ENCODE measurements at regions not wholly inside any gene's neighbourhood (a gene's known extent, or its start where the extent isn't known, plus 50 kb on each side); places are given as distances from the start of the nearest gene placed in this dataset.

DNA sequence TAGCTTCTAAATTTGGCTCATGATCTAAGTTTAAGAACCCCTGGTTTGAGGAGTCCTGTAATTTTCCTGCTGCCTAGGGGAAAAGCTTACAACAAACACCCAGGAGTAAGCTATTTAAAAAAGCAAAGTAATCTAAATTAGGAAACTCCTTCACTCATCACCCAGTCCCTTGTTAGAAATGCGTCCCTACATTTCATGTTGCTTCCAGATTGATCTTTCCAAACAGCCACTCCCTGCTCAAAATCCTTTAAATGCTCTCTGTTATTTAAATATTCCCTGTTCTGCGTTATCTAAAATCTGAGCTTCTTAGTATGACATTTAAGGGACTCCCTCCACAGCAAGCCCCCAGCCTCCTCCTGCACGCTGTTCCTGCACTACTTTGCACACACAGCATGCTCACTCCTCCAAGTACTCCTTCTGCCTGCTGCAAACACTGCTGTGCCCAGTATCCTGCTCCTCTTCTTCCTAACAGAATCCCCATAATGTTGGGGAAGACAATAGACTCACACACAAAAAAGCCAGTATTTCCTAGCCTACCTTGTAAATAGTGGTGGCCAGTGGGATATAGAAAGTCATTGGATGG, 123.3 kb upstream of the RASEF start:
- TF ChIP-seq, protein P1, sequence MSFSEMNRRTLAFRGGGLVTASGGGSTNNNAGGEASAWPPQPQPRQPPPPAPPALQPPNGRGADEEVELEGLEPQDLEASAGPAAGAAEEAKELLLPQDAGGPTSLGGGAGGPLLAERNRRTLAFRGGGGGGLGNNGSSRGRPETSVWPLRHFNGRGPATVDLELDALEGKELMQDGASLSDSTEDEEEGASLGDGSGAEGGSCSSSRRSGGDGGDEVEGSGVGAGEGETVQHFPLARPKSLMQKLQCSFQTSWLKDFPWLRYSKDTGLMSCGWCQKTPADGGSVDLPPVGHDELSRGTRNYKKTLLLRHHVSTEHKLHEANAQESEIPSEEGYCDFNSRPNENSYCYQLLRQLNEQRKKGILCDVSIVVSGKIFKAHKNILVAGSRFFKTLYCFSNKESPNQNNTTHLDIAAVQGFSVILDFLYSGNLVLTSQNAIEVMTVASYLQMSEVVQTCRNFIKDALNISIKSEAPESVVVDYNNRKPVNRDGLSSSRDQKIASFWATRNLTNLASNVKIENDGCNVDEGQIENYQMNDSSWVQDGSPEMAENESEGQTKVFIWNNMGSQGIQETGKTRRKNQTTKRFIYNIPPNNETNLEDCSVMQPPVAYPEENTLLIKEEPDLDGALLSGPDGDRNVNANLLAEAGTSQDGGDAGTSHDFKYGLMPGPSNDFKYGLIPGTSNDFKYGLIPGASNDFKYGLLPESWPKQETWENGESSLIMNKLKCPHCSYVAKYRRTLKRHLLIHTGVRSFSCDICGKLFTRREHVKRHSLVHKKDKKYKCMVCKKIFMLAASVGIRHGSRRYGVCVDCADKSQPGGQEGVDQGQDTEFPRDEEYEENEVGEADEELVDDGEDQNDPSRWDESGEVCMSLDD (tag by site-specific recombination; IDR thresholded peaks at IDR 0.05) = no peak
- TF ChIP-seq GFI1B (tag by site-specific recombination; IDR thresholded peaks at IDR 0.05) (no peak), SETDB1 (IDR thresholded peaks at IDR 0.05; ENCODE audit: insufficient read length, low read length) (no peak), ZNF354C (tag by site-specific recombination; IDR thresholded peaks at IDR 0.05; ENCODE audit: borderline replicate concordance, low read depth) (no peak), ZNF239 (tag by site-specific recombination; IDR thresholded peaks at IDR 0.05) (no peak)
- TF ChIP-seq, protein P2, sequence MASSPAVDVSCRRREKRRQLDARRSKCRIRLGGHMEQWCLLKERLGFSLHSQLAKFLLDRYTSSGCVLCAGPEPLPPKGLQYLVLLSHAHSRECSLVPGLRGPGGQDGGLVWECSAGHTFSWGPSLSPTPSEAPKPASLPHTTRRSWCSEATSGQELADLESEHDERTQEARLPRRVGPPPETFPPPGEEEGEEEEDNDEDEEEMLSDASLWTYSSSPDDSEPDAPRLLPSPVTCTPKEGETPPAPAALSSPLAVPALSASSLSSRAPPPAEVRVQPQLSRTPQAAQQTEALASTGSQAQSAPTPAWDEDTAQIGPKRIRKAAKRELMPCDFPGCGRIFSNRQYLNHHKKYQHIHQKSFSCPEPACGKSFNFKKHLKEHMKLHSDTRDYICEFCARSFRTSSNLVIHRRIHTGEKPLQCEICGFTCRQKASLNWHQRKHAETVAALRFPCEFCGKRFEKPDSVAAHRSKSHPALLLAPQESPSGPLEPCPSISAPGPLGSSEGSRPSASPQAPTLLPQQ (tag by site-specific recombination; IDR thresholded peaks at IDR 0.05) = no peak
- TF ChIP-seq, protein P3, sequence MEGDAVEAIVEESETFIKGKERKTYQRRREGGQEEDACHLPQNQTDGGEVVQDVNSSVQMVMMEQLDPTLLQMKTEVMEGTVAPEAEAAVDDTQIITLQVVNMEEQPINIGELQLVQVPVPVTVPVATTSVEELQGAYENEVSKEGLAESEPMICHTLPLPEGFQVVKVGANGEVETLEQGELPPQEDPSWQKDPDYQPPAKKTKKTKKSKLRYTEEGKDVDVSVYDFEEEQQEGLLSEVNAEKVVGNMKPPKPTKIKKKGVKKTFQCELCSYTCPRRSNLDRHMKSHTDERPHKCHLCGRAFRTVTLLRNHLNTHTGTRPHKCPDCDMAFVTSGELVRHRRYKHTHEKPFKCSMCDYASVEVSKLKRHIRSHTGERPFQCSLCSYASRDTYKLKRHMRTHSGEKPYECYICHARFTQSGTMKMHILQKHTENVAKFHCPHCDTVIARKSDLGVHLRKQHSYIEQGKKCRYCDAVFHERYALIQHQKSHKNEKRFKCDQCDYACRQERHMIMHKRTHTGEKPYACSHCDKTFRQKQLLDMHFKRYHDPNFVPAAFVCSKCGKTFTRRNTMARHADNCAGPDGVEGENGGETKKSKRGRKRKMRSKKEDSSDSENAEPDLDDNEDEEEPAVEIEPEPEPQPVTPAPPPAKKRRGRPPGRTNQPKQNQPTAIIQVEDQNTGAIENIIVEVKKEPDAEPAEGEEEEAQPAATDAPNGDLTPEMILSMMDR (tag by site-specific recombination; IDR thresholded peaks at IDR 0.05) = no peak
- TF ChIP-seq, protein P4, sequence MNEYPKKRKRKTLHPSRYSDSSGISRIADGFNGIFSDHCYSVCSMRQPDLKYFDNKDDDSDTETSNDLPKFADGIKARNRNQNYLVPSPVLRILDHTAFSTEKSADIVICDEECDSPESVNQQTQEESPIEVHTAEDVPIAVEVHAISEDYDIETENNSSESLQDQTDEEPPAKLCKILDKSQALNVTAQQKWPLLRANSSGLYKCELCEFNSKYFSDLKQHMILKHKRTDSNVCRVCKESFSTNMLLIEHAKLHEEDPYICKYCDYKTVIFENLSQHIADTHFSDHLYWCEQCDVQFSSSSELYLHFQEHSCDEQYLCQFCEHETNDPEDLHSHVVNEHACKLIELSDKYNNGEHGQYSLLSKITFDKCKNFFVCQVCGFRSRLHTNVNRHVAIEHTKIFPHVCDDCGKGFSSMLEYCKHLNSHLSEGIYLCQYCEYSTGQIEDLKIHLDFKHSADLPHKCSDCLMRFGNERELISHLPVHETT (tag by site-specific recombination; IDR thresholded peaks at IDR 0.05) = no peak
- TF ChIP-seq, protein P5, sequence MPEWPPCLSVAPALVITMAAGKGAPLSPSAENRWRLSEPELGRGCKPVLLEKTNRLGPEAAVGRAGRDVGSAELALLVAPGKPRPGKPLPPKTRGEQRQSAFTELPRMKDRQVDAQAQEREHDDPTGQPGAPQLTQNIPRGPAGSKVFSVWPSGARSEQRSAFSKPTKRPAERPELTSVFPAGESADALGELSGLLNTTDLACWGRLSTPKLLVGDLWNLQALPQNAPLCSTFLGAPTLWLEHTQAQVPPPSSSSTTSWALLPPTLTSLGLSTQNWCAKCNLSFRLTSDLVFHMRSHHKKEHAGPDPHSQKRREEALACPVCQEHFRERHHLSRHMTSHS (tag by site-specific recombination; IDR thresholded peaks at IDR 0.05) = no peak
- TF ChIP-seq, protein P6, sequence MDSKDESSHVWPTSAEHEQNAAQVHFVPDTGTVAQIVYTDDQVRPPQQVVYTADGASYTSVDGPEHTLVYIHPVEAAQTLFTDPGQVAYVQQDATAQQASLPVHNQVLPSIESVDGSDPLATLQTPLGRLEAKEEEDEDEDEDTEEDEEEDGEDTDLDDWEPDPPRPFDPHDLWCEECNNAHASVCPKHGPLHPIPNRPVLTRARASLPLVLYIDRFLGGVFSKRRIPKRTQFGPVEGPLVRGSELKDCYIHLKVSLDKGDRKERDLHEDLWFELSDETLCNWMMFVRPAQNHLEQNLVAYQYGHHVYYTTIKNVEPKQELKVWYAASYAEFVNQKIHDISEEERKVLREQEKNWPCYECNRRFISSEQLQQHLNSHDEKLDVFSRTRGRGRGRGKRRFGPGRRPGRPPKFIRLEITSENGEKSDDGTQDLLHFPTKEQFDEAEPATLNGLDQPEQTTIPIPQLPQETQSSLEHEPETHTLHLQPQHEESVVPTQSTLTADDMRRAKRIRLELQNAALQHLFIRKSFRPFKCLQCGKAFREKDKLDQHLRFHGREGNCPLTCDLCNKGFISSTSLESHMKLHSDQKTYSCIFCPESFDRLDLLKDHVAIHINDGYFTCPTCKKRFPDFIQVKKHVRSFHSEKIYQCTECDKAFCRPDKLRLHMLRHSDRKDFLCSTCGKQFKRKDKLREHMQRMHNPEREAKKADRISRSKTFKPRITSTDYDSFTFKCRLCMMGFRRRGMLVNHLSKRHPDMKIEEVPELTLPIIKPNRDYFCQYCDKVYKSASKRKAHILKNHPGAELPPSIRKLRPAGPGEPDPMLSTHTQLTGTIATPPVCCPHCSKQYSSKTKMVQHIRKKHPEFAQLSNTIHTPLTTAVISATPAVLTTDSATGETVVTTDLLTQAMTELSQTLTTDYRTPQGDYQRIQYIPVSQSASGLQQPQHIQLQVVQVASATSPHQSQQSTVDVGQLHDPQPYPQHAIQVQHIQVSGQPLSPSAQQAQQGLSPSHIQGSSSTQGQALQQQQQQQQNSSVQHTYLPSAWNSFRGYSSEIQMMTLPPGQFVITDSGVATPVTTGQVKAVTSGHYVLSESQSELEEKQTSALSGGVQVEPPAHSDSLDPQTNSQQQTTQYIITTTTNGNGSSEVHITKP (tag by site-specific recombination; IDR thresholded peaks at IDR 0.05) = no peak

All from HEK293 (cell line).